ENCODE measurements at regions not wholly inside any gene's neighbourhood (a gene's known extent, or its start where the extent isn't known, plus 50 kb on each side); places are given as distances from the start of the nearest gene placed in this dataset.

GRCh38 chr1:30034105-30034626 lies 689.2 kb downstream of the MATN1 start:
- Histone ChIP-seq H3K9me3 (ENCODE audit: low read depth) (no peaks in the 10 kb centered on the region), H3K36me3 (no peaks in the 10 kb centered on the region), H3K9ac (no peak overlapping the region), H3K27me3 (no peaks in the 10 kb centered on the region), H3K4me3 (no peak overlapping the region), H3F3A (ENCODE audit: low read depth) (no peaks in the 10 kb centered on the region), H3K4me1 (no peaks in the 10 kb centered on the region), H4K20me1 (ENCODE audit: low read depth) (no peaks in the 10 kb centered on the region), H3K4me2 (no peak overlapping the region), H2AFZ (replicated peaks) (no peak overlapping the region), H3K79me2 (ENCODE audit: low read depth) (no peaks in the 10 kb centered on the region), H3K27ac (no peak overlapping the region)
- TF ChIP-seq EZH2phosphoT487 (IDR thresholded peaks at IDR 0.05) (no peak), CTCF (IDR thresholded peaks at IDR 0.05) (no peak), EZH2 (IDR thresholded peaks at IDR 0.05) (no peak)
- no peak for DNase-seq (ENCODE audit: low spot score)
- H3K36me3 Mint-ChIP-seq = no peaks in the 10 kb centered on the region
- peaks cover 9% of the 10 kb centered on the region for H3K27me3 Mint-ChIP-seq (ENCODE audit: insufficient read depth, low read depth)
- no peak overlapping the region for H3K4me3 Mint-ChIP-seq
- no peaks in the 10 kb centered on the region for H3K4me1 Mint-ChIP-seq
- no peak overlapping the region for H3K27ac Mint-ChIP-seq
- peaks cover 7% of the 10 kb centered on the region for H3K9me3 Mint-ChIP-seq

GRCh38 chr1:30033256-30034104 lies 689.9 kb downstream of the MATN1 start:
- H3K9me3 ChIP-seq (ENCODE audit: low read depth) = no peaks in the 10 kb centered on the region
- no peaks in the 10 kb centered on the region for H3F3A ChIP-seq (ENCODE audit: low read depth)
- H3K27me3 ChIP-seq = no peaks in the 10 kb centered on the region
- no peaks in the 10 kb centered on the region for H3K79me2 ChIP-seq (ENCODE audit: low read depth)
- H3K4me2 ChIP-seq = no peak overlapping the region
- no peak overlapping the region for H3K4me3 ChIP-seq
- H3K4me1 ChIP-seq = no peaks in the 10 kb centered on the region
- H3K36me3 Mint-ChIP-seq = no peaks in the 10 kb centered on the region
- no peaks in the 10 kb centered on the region for H3K4me1 Mint-ChIP-seq
- no peak overlapping the region for H3K4me3 Mint-ChIP-seq
- no peak overlapping the region for H2AFZ ChIP-seq (replicated peaks)
- DNase-seq (ENCODE audit: low spot score) = no peak
- peaks cover 7% of the 10 kb centered on the region for H3K9me3 Mint-ChIP-seq
- peak overlapping the region; percentile 50 for H3K27ac Mint-ChIP-seq
- H3K36me3 ChIP-seq = no peaks in the 10 kb centered on the region
- H3K27ac ChIP-seq = no peak overlapping the region
- H4K20me1 ChIP-seq (ENCODE audit: low read depth) = no peaks in the 10 kb centered on the region
- H3K9ac ChIP-seq = no peak overlapping the region
- peaks cover 9% of the 10 kb centered on the region for H3K27me3 Mint-ChIP-seq (ENCODE audit: insufficient read depth, low read depth)
- TF ChIP-seq CTCF (IDR thresholded peaks at IDR 0.05) (peak; percentile 6), EZH2 (IDR thresholded peaks at IDR 0.05) (no peak)

GRCh38 chr1:30032302-30032701 lies 691.1 kb downstream of the MATN1 start:
- Histone ChIP-seq H2AFZ (replicated peaks) (no peak overlapping the region), H3K4me1 (no peaks in the 10 kb centered on the region), H3K4me3 (no peak overlapping the region), H3K27me3 (no peaks in the 10 kb centered on the region), H3K9me3 (ENCODE audit: low read depth) (no peaks in the 10 kb centered on the region), H3K27ac (no peak overlapping the region), H4K20me1 (ENCODE audit: low read depth) (no peaks in the 10 kb centered on the region), H3K4me2 (no peak overlapping the region), H3K9ac (no peak overlapping the region), H3K36me3 (no peaks in the 10 kb centered on the region), H3K79me2 (ENCODE audit: low read depth) (no peaks in the 10 kb centered on the region), H3F3A (ENCODE audit: low read depth) (no peaks in the 10 kb centered on the region)
- Mint-ChIP-seq H3K27ac (no peak overlapping the region), H3K4me1 (no peaks in the 10 kb centered on the region), H3K4me3 (no peak overlapping the region), H3K27me3 (ENCODE audit: insufficient read depth, low read depth) (peaks cover 9% of the 10 kb centered on the region), H3K36me3 (no peaks in the 10 kb centered on the region), H3K9me3 (peaks cover 4% of the 10 kb centered on the region)
- DNase-seq (ENCODE audit: low spot score) = no peak
- TF ChIP-seq EZH2phosphoT487 (IDR thresholded peaks at IDR 0.05) (no peak), CTCF (IDR thresholded peaks at IDR 0.05) (no peak), EZH2 (IDR thresholded peaks at IDR 0.05) (no peak)

Measured in neural progenitor cell (in vitro differentiated cells).